Stimulated activated CD8-positive, alpha-beta memory T cell treated with anti-CD3 and anti-CD28 coated beads, Interleukin-7, amount 100 ng/mL, for 1 hour (primary cell): ENCODE measurements at regions not wholly inside any gene's neighbourhood (a gene's known extent, or its start where the extent isn't known, plus 50 kb on each side); places are given as distances from the start of the nearest gene placed in this dataset.
"Not testable (repeated sequence)": the region's sequence is repeated elsewhere in the genome, so short reads cannot be mapped to it uniquely, and the experiment has no call there.

Source experiments
- DNase-seq, 2 donors: peaks; one replicate each; pipeline ENCODE4 v3.0.0-alpha.2; 2020; ENCODE audit warnings: low read depth in 2 of 2

- DNase-seq, result no peak
Observed at GRCh38 chr3:18546632-18547031, 121.5 kb upstream of the SATB1 start.

- DNase-seq, result no peak
Observed at GRCh38 chr3:18544146-18544545, 119.0 kb upstream of the SATB1 start.

GRCh38 chr3:18538463-18539230, 113.5 kb upstream of the SATB1 start:
- DNase-seq, result no peak

- DNase-seq, result no peak
Observed at GRCh38 chr3:18533039-18533438, 107.9 kb upstream of the SATB1 start.

GRCh38 chr3:18531662-18532061, 106.5 kb upstream of the SATB1 start:
- DNase-seq, result no peak

- no peak for DNase-seq
Observed at GRCh38 chr3:18529631-18530030, 104.5 kb upstream of the SATB1 start.

GRCh38 chr3:18527691-18528090, 102.6 kb upstream of the SATB1 start:
- DNase-seq, result no peak

- DNase-seq, result no peak
Observed at GRCh38 chr3:18526667-18527066, 101.5 kb upstream of the SATB1 start.

GRCh38 chr3:18516170-18516569, 91.0 kb upstream of the SATB1 start:
- not testable (repeated sequence) for DNase-seq

- DNase-seq, result no peak
Observed at GRCh38 chr3:18513091-18513490, 88.0 kb upstream of the SATB1 start.

GRCh38 chr3:18512007-18512406, 86.9 kb upstream of the SATB1 start:
- no peak for DNase-seq

GRCh38 chr3:18510947-18511346, 85.8 kb upstream of the SATB1 start:
- no peak for DNase-seq

GRCh38 chr3:18507333-18507732, 82.2 kb upstream of the SATB1 start:
- no peak for DNase-seq

- no peak for DNase-seq
Observed at GRCh38 chr3:18505056-18505455, 79.9 kb upstream of the SATB1 start.

GRCh38 chr3:18501679-18502343, 76.7 kb upstream of the SATB1 start:
- DNase-seq, result no peak

GRCh38 chr3:18500322-18500721, 75.2 kb upstream of the SATB1 start:
- DNase-seq, result no peak

GRCh38 chr3:18499301-18499700, 74.2 kb upstream of the SATB1 start:
- no peak for DNase-seq

GRCh38 chr3:18494251-18494650, 69.1 kb upstream of the SATB1 start:
- DNase-seq, result no peak

GRCh38 chr3:18489939-18490338, 64.8 kb upstream of the SATB1 start:
- no peak for DNase-seq

- DNase-seq, result no peak
Observed at GRCh38 chr3:18483226-18483625, 58.1 kb upstream of the SATB1 start.

- no peak for DNase-seq
Observed at GRCh38 chr3:18481946-18482548, 56.9 kb upstream of the SATB1 start.

GRCh38 chr3:18477620-18478019, 52.5 kb upstream of the SATB1 start:
- no peak for DNase-seq
